ENCODE measurements at regions not wholly inside any gene's neighbourhood (a gene's known extent, or its start where the extent isn't known, plus 50 kb on each side); places are given as distances from the start of the nearest gene placed in this dataset.

DNA sequence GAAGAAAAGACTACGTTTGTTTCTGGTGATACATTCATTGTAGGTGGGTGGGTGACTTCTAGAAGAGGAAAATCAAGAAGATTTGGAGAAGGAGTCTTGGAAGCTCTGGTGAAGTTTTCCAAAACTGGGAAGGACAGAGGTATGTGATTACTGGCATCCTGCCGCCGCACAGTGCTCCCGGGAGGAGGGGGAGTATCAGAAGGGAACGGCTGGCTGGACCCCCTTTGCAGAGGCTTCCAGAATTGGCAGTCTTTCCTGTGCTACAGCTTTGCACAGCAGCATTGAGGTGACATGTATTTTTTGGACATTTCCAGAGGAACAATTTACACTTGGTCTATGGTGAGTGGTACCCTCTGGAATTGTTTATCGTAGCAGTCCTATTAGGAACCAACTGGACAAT is 75.7 kb upstream of the EOMES start:
- H3K9ac ChIP-seq (ENCODE audit: low read length): no peak overlapping the region
- H3K27me3 ChIP-seq (ENCODE audit: low read length): peaks cover 39% of the 10 kb centered on the region
- H3K79me2 ChIP-seq (ENCODE audit: low read length): no peaks in the 10 kb centered on the region
- TF ChIP-seq EZH2phosphoT487 (IDR thresholded peaks at IDR 0.05; ENCODE audit: borderline replicate concordance, low read length) (no peak), EZH2 (IDR thresholded peaks at IDR 0.05; ENCODE audit: low read length, unreplicated experiment) (no peak)
- TF ChIP-seq, protein P1, sequence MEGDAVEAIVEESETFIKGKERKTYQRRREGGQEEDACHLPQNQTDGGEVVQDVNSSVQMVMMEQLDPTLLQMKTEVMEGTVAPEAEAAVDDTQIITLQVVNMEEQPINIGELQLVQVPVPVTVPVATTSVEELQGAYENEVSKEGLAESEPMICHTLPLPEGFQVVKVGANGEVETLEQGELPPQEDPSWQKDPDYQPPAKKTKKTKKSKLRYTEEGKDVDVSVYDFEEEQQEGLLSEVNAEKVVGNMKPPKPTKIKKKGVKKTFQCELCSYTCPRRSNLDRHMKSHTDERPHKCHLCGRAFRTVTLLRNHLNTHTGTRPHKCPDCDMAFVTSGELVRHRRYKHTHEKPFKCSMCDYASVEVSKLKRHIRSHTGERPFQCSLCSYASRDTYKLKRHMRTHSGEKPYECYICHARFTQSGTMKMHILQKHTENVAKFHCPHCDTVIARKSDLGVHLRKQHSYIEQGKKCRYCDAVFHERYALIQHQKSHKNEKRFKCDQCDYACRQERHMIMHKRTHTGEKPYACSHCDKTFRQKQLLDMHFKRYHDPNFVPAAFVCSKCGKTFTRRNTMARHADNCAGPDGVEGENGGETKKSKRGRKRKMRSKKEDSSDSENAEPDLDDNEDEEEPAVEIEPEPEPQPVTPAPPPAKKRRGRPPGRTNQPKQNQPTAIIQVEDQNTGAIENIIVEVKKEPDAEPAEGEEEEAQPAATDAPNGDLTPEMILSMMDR (conservative IDR thresholded peaks at IDR 0.05; ENCODE audit: low read depth, low read length): no peak
- no peaks in the 10 kb centered on the region for H3F3A ChIP-seq (ENCODE audit: low read length, unreplicated experiment)
- H3K27ac ChIP-seq (ENCODE audit: low read length): no peak overlapping the region
- no peak overlapping the region for H3K4me3 ChIP-seq (ENCODE audit: low read length)
- H3K4me2 ChIP-seq (ENCODE audit: low read length): no peak overlapping the region
- H2AFZ ChIP-seq (ENCODE audit: low read length): no peak overlapping the region
- BruUV-seq (replicated peaks): no TSS peak
- no peaks in the 10 kb centered on the region for H3K36me3 ChIP-seq (ENCODE audit: low read depth, low read length)
- H3K4me1 ChIP-seq (ENCODE audit: insufficient read depth, low read length): no peaks in the 10 kb centered on the region
- ChIA-PET CTCF (no interaction called here), POLR2A (ENCODE audit: unreplicated experiment) (no interaction called here)
- intact Hi-C loops (cut with micrococcal nuclease): no loop called here
- ATAC-seq (no peak), DNase-seq (no peak)
- H4K20me1 ChIP-seq (ENCODE audit: low read length): no peaks in the 10 kb centered on the region
- H3K9me2 ChIP-seq (replicated peaks; ENCODE audit: low read length): no peaks in the 10 kb centered on the region
- H3K9me3 ChIP-seq (ENCODE audit: low read length): no peaks in the 10 kb centered on the region

DNA sequence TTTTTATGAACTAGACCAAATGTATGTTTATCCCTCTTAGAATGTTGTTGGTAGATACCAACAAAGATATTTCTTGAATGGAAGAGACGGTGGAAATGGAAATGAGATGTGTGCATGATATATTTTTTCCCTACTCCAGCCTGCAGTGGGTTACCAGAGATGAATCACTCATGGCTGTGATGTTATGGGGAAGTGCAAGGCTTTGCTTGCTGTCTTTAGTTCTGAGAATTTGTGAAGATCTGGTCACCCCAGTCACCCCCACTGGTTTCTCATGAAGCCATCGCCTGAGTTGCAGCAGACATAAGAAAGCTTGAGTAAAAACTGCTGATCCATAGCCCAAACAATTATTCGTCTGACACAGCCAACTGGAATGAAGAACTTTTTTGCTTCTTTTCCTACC is 78.1 kb upstream of the EOMES start:
- Histone ChIP-seq H3K9ac (ENCODE audit: low read length) (no peak overlapping the region), H3K9me3 (ENCODE audit: low read length) (no peaks in the 10 kb centered on the region), H3K36me3 (ENCODE audit: low read depth, low read length) (no peaks in the 10 kb centered on the region), H3F3A (ENCODE audit: low read length, unreplicated experiment) (no peaks in the 10 kb centered on the region), H3K9me2 (replicated peaks; ENCODE audit: low read length) (no peaks in the 10 kb centered on the region), H3K4me1 (ENCODE audit: insufficient read depth, low read length) (no peaks in the 10 kb centered on the region), H3K4me2 (ENCODE audit: low read length) (no peak overlapping the region), H3K4me3 (ENCODE audit: low read length) (no peak overlapping the region), H3K27ac (ENCODE audit: low read length) (no peak overlapping the region), H4K20me1 (ENCODE audit: low read length) (no peaks in the 10 kb centered on the region), H3K79me2 (ENCODE audit: low read length) (no peaks in the 10 kb centered on the region), H2AFZ (ENCODE audit: low read length) (no peak overlapping the region), H3K27me3 (ENCODE audit: low read length) (peaks cover 39% of the 10 kb centered on the region)
- POLR2A ChIA-PET (ENCODE audit: unreplicated experiment): no interaction called here
- ATAC-seq (no peak), DNase-seq (no peak)
- BruUV-seq (replicated peaks): no TSS peak
- TF ChIP-seq EZH2phosphoT487 (IDR thresholded peaks at IDR 0.05; ENCODE audit: borderline replicate concordance, low read length) (no peak), EZH2 (IDR thresholded peaks at IDR 0.05; ENCODE audit: low read length, unreplicated experiment) (no peak)
- TF ChIP-seq, protein P1 (conservative IDR thresholded peaks at IDR 0.05; ENCODE audit: low read depth, low read length): no peak
- CTCF ChIA-PET: no interaction called here
- intact Hi-C loops (cut with micrococcal nuclease): no loop called here

DNA sequence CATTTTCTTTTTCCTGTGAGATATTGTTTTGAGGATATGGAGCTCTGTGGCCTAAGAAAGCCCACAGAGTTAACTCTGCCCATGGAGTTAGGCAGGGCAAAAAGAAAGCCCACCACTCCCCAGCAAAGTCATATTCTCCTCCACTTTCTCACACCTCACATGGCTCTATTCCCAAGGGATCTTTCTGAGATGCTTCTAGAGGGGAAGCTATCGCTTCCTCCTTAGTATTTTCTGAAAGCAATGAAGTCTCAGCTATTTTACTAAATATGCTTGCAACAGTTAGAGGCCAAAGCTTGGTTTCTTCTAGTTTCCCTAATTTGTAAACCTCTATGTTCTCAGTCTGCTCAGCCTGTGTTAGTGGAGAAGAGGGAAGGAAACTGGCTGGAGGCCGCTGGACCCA is 80.3 kb upstream of the EOMES start:
- Histone ChIP-seq H3K79me2 (ENCODE audit: low read length) (no peaks in the 10 kb centered on the region), H3K4me1 (ENCODE audit: insufficient read depth, low read length) (no peaks in the 10 kb centered on the region), H3K27me3 (ENCODE audit: low read length) (peaks cover 27% of the 10 kb centered on the region), H3K9me3 (ENCODE audit: low read length) (no peaks in the 10 kb centered on the region), H2AFZ (ENCODE audit: low read length) (no peak overlapping the region), H4K20me1 (ENCODE audit: low read length) (no peaks in the 10 kb centered on the region), H3K27ac (ENCODE audit: low read length) (no peak overlapping the region), H3K36me3 (ENCODE audit: low read depth, low read length) (no peaks in the 10 kb centered on the region), H3K4me3 (ENCODE audit: low read length) (no peak overlapping the region), H3K9ac (ENCODE audit: low read length) (no peak overlapping the region), H3F3A (ENCODE audit: low read length, unreplicated experiment) (no peaks in the 10 kb centered on the region), H3K4me2 (ENCODE audit: low read length) (no peak overlapping the region), H3K9me2 (replicated peaks; ENCODE audit: low read length) (no peaks in the 10 kb centered on the region)
- no TSS peak for BruUV-seq (replicated peaks)
- no peak for DNase-seq
- CTCF ChIA-PET: no interaction called here
- POLR2A ChIA-PET (ENCODE audit: unreplicated experiment): no interaction called here
- intact Hi-C loops (cut with micrococcal nuclease): no loop called here
- ATAC-seq: no peak
- TF ChIP-seq EZH2phosphoT487 (IDR thresholded peaks at IDR 0.05; ENCODE audit: borderline replicate concordance, low read length): no peak
- TF ChIP-seq, protein P1 (conservative IDR thresholded peaks at IDR 0.05; ENCODE audit: low read depth, low read length): no peak
- TF ChIP-seq EZH2 (IDR thresholded peaks at IDR 0.05; ENCODE audit: low read length, unreplicated experiment): no peak

Measured in PC-3 (cell line).